Activated B cell treated with CpG ODN at 0.5 μM for 24 hours (primary cell): ENCODE measurements at regions not wholly inside any gene's neighbourhood (a gene's known extent, or its start where the extent isn't known, plus 50 kb on each side); places are given as distances from the start of the nearest gene placed in this dataset.

ENCODE experiments used
- ATAC-seq: fragments of 200-7000 bp; cut with Tn5 transposase; one replicate; pipeline ENCODE4 v1.10.0; 2021; ENCODE audit warnings: low read depth, mild to moderate bottlenecking, moderate library complexity
- CTCF ChIA-PET: fragments of 350-600 bp; sonication (Branson Sonifier 250); formaldehyde crosslinking; loops from one replicate; lab custom pipeline; 2021; ENCODE audit warnings: antibody characterized with exemption; lab: Charles Lee
- POLR2A ChIA-PET: fragments of 350-600 bp; sonication (Branson Sonifier 250); formaldehyde crosslinking; loops from one replicate; lab custom pipeline; 2021; ENCODE audit warnings: antibody characterized with exemption; lab: Charles Lee
- DNase-seq: peaks from one replicate; pipeline ENCODE4 v3.0.0; 2022
- H3K27ac Mint-ChIP-seq: one replicate; pipeline ENCODE4 v1.8.0; 2020; ENCODE audit warnings: mixed read lengths
- H3K27me3 Mint-ChIP-seq: one replicate; pipeline ENCODE4 v1.8.0; 2021; ENCODE audit warnings: mixed read lengths
- H3K36me3 Mint-ChIP-seq: one replicate; pipeline ENCODE4 v1.8.0; 2021; ENCODE audit warnings: low read depth, mixed read lengths
- H3K4me1 Mint-ChIP-seq: one replicate; pipeline ENCODE4 v1.8.0; 2021; ENCODE audit warnings: mixed read lengths
- H3K4me3 Mint-ChIP-seq: one replicate; pipeline ENCODE4 v1.8.0; 2020; ENCODE audit warnings: mild to moderate bottlenecking, mixed read lengths
- H3K9me3 Mint-ChIP-seq: one replicate; pipeline ENCODE4 v1.8.0; 2020; ENCODE audit warnings: mixed read lengths
- CTCF ChIP-seq: fragments of 200-600 bp; IDR thresholded peaks from one replicate; pipeline ENCODE4 v1.8.0; 2022; ENCODE audit warnings: antibody characterized with exemption, mild to moderate bottlenecking
- intact Hi-C: fragments of 100-400 bp; cut with micrococcal nuclease; formaldehyde crosslinking; loops from one replicate; pipeline ENCODE4 v1.15.1; 2024

DNA sequence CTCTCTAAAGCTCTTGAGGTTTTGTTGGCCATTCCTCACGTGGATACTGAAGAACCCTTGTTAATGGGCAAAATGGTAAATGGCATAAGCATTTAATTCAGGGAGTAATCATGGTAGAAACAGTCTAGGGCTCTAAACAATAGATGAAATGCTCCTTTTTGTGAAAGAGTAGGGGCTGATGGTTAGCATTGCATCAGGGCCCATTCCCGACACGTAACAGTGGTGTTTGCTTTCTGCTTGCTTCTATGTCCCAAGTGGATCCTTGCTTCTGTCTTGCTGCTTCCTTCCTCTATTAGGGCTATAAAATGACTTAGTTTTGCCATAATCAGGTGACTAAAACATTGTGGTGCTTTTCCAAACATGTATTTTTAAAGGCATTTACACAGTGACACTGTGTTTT, 230.9 kb upstream of the AFF2 start:
- no peaks in the 10 kb centered on the region for H3K27me3 Mint-ChIP-seq
- H3K4me1 Mint-ChIP-seq, result peaks cover 21% of the 10 kb centered on the region
- TF ChIP-seq CTCF, result no peak
- no peaks in the 10 kb centered on the region for H3K36me3 Mint-ChIP-seq
- intact Hi-C loops, result no loop called here
- H3K27ac Mint-ChIP-seq, result no peak overlapping the region
- ATAC-seq (no peak), DNase-seq (no peak)
- ChIA-PET CTCF (no interaction called here), POLR2A (no interaction called here)
- no peaks in the 10 kb centered on the region for H3K9me3 Mint-ChIP-seq
- no peak overlapping the region for H3K4me3 Mint-ChIP-seq

DNA sequence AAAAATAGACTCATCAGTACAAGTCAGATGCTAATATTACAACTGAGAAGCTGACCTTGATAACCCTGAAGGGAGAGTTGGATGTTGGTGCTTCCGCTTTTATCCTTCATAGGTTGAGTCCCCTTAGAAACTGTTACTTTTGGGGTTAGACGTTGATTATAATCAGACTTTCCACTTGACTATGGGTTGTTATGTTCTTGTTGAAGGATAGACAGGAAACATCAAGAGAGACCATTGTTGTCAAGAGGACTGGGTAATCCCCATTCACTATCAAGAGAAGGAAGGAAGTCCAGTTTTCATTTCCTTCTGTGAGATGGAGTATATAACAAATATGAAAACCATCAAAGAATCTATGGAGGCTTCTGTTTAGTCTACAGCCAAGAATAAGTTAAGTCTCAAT, 229.9 kb upstream of the AFF2 start:
- Mint-ChIP-seq H3K4me1 (peaks cover 21% of the 10 kb centered on the region), H3K27me3 (no peaks in the 10 kb centered on the region), H3K36me3 (no peaks in the 10 kb centered on the region), H3K27ac (peak overlapping the region; percentile 30), H3K9me3 (no peaks in the 10 kb centered on the region), H3K4me3 (no peak overlapping the region)
- DNase-seq, result no peak
- ChIA-PET POLR2A (no interaction called here), CTCF (no interaction called here)
- ATAC-seq, result peak; percentile 37
- TF ChIP-seq CTCF, result no peak
- intact Hi-C loops, result no loop called here

DNA sequence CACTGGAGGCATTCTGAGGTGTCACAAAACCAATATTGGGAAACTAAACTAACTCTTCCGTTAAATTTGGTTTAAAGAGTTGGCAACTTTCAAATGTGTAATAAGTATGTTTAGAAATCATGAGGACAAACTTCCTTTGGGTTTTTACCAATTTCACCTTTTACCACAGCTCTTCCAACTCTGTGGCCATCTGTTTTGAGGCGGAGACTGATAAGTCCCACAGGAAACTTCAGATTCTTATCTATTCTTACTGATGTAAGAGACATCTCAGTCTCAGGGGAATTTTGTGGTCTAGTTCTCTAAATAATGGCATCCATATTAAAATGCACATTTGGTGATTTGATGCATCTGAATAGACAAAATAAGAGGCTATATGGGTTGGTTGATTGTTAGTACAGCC, 229.2 kb upstream of the AFF2 start:
- H3K4me1 Mint-ChIP-seq, result peaks cover 21% of the 10 kb centered on the region
- TF ChIP-seq CTCF, result no peak
- DNase-seq, result no peak
- no peak overlapping the region for H3K27ac Mint-ChIP-seq
- no peaks in the 10 kb centered on the region for H3K36me3 Mint-ChIP-seq
- intact Hi-C loops, result no loop called here
- ATAC-seq, result no peak
- H3K9me3 Mint-ChIP-seq, result no peaks in the 10 kb centered on the region
- no peak overlapping the region for H3K4me3 Mint-ChIP-seq
- ChIA-PET POLR2A (no interaction called here), CTCF (no interaction called here)
- no peaks in the 10 kb centered on the region for H3K27me3 Mint-ChIP-seq

DNA sequence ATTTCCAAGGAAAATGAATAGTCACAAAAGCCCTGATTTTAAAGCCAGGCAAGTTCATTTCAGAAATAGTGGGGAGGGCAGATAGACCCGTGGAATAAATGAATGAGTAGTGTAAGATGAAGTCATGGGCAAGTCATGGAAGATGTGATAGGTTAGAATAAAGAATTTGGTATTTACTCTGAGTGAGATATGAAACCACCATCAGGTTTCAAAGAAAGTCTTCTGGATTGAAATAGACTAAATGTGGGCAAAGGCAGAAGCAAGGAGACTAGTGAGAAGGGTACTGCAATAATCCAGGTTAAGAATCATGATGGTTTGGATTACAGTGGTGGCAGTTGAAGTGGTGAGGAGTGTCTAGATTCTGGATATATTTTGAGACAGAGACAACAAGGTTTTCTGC, 218.5 kb upstream of the AFF2 start:
- no peaks in the 10 kb centered on the region for H3K36me3 Mint-ChIP-seq
- peaks cover 4% of the 10 kb centered on the region for H3K4me1 Mint-ChIP-seq
- intact Hi-C loops, result loop anchor here (10.0 kb wide), 1 partner anchor 53 kb away; no protein-coding TSS in a partner anchor
- TF ChIP-seq CTCF, result no peak
- ATAC-seq (no peak), DNase-seq (no peak)
- CTCF ChIA-PET, result no interaction called here
- H3K4me3 Mint-ChIP-seq, result no peak overlapping the region
- H3K9me3 Mint-ChIP-seq, result peaks cover 6% of the 10 kb centered on the region
- POLR2A ChIA-PET, result no interaction called here
- H3K27ac Mint-ChIP-seq, result no peak overlapping the region
- no peaks in the 10 kb centered on the region for H3K27me3 Mint-ChIP-seq

DNA sequence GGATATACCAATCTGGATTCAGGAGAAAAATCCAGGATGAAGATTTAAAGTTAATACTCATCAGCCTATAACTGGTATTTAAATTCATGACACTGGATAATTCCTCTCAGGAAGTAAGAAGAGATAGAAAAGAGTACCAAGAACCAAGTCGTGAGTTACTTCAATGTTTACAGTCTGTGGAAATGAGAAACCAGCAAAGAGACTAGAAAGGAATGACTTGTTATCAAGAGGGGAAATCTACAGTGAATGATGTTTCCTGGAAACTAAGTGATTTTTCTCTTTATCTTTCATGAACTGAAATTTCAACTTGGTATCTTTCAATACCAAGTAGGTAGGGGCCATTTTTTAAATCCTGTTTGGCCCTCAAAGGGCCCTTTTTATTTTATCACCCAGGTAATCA, 217.9 kb upstream of the AFF2 start:
- H3K4me1 Mint-ChIP-seq, result peaks cover 4% of the 10 kb centered on the region
- no peaks in the 10 kb centered on the region for H3K9me3 Mint-ChIP-seq
- intact Hi-C loops, result loop anchor here (10.0 kb wide), 1 partner anchor 52 kb away; no protein-coding TSS in a partner anchor
- POLR2A ChIA-PET, result no interaction called here
- H3K27me3 Mint-ChIP-seq, result no peaks in the 10 kb centered on the region
- H3K27ac Mint-ChIP-seq, result no peak overlapping the region
- H3K36me3 Mint-ChIP-seq, result no peaks in the 10 kb centered on the region
- ATAC-seq, result no peak
- CTCF ChIA-PET, result no interaction called here
- H3K4me3 Mint-ChIP-seq, result no peak overlapping the region
- DNase-seq, result no peak
- no peak for TF ChIP-seq CTCF
